IMR-90 (cell line): ENCODE measurements at regions not wholly inside any gene's neighbourhood (a gene's known extent, or its start where the extent isn't known, plus 50 kb on each side); places are given as distances from the start of the nearest gene placed in this dataset.
A peak's percentile ranks its signal among the peaks of the same experiment; 100 is the strongest.

Experiments
- ATAC-seq: fragments of 200-7000 bp; cut with Tn5 transposase; 2 replicates; pipeline ENCODE4 v1.9.1; 2020; ENCODE audit warnings: low read depth, mild to moderate bottlenecking, moderate library complexity
- BruUV-seq: library from RNA; stranded (reverse); fragments of 400-500 nt; replicated peaks from 2 replicates; lab custom pipeline; 2021; lab: Mats Ljungman, UMichigan
- CTCF ChIA-PET: fragments of 300-600 bp; formaldehyde crosslinking; extraction: SDS; loops from one replicate; lab custom pipeline; 2021; ENCODE audit warnings: antibody characterized with exemption; lab: Yijun Ruan, JAX
- POLR2A ChIA-PET: fragments of 300-600 bp; sonication (Branson Sonifier 250); formaldehyde crosslinking; loops from one replicate; lab custom pipeline; 2022; ENCODE audit warnings: antibody characterized with exemption; ENCODE audit not compliant: unreplicated experiment; lab: Charles Lee
- DNase-seq: peaks from one replicate; pipeline ENCODE4 v3.0.0; 2013
- H2AFZ ChIP-seq: replicated peaks from 2 replicates; pipeline ENCODE3; 2013; ENCODE audit warnings: low read length, mild to moderate bottlenecking; ENCODE audit not compliant: poor library complexity
- H2AK5ac ChIP-seq: 2 replicates; pipeline ENCODE4 v1.6.1; 2013; ENCODE audit warnings: low read depth, low read length, inconsistent platforms
- H2AK9ac ChIP-seq: replicated peaks from 2 replicates; pipeline ENCODE3; 2013; ENCODE audit warnings: mild to moderate bottlenecking, low read depth, low read length, moderate library complexity; ENCODE audit not compliant: poor library complexity
- H2BK120ac ChIP-seq: 2 replicates; pipeline ENCODE4 v1.6.1; 2013; ENCODE audit warnings: low read depth, low read length, inconsistent platforms
- H2BK15ac ChIP-seq: 3 replicates; pipeline ENCODE4 v1.6.1; 2013; ENCODE audit warnings: low read depth, low read length, inconsistent platforms
- H2BK20ac ChIP-seq: 2 replicates; pipeline ENCODE4 v1.6.1; 2013; ENCODE audit warnings: low read depth, mild to moderate bottlenecking, inconsistent platforms, low read length, moderate library complexity
- H2BK5ac ChIP-seq: 2 replicates; pipeline ENCODE4 v1.6.1; 2013; ENCODE audit warnings: mild to moderate bottlenecking, low read depth, low read length, inconsistent platforms; ENCODE audit not compliant: poor library complexity, severe bottlenecking
- H3K14ac ChIP-seq: replicated peaks from 2 replicates; pipeline ENCODE4 v1.6.1; 2013; ENCODE audit warnings: low read depth, low read length, inconsistent platforms
- H3K18ac ChIP-seq: 2 replicates; pipeline ENCODE4 v1.6.1; 2013; ENCODE audit warnings: low read depth, low read length, control low read depth
- H3K23ac ChIP-seq: 2 replicates; pipeline ENCODE4 v1.6.1; 2013; ENCODE audit warnings: low read depth, low read length, inconsistent platforms
- H3K27ac ChIP-seq: 2 replicates; pipeline ENCODE4 v1.5.1; 2013; ENCODE audit warnings: mild to moderate bottlenecking, control low read depth, low read length; ENCODE audit not compliant: insufficient read depth
- H3K27me3 ChIP-seq: 2 replicates; pipeline ENCODE4 v1.6.1; 2013; ENCODE audit warnings: low read length; ENCODE audit not compliant: control insufficient read depth, insufficient read depth
- H3K36me3 ChIP-seq: 2 replicates; pipeline ENCODE4 v1.6.1; 2013; ENCODE audit warnings: low read length, mixed read lengths; ENCODE audit not compliant: control insufficient read depth, insufficient read depth
- H3K4ac ChIP-seq: 2 replicates; pipeline ENCODE4 v1.6.1; 2013; ENCODE audit warnings: low read depth, low read length, inconsistent platforms
- H3K4me1 ChIP-seq: 2 replicates; pipeline ENCODE4 v1.6.1; 2013; ENCODE audit warnings: low read length, mixed read lengths; ENCODE audit not compliant: control insufficient read depth, insufficient read depth
- H3K4me2 ChIP-seq: 2 replicates; pipeline ENCODE4 v1.6.1; 2013; ENCODE audit warnings: low read depth, mild to moderate bottlenecking, control low read depth, low read length, moderate library complexity
- H3K4me3 ChIP-seq: 2 replicates; pipeline ENCODE4 v1.5.1; 2013; ENCODE audit warnings: low read depth, mild to moderate bottlenecking, control low read depth, low read length, moderate library complexity; ENCODE audit not compliant: insufficient read depth
- H3K56ac ChIP-seq: 2 replicates; pipeline ENCODE4 v1.6.1; 2013; ENCODE audit warnings: low read length, inconsistent platforms; ENCODE audit not compliant: insufficient read depth; ENCODE audit errors: extremely low read depth
- H3K79me1 ChIP-seq, 2 experiments: 2 replicates each; pipeline ENCODE4 v1.6.1; 2013; ENCODE audit warnings: low read length in 2 of 2, inconsistent platforms in 1 of 2, low read depth in 1 of 2
- H3K9ac ChIP-seq: 2 replicates; pipeline ENCODE4 v1.6.1; 2013; ENCODE audit warnings: low read depth, low read length, control low read depth
- H3K9me1 ChIP-seq: 2 replicates; pipeline ENCODE4 v1.6.1; 2013; ENCODE audit warnings: low read length, inconsistent platforms; ENCODE audit not compliant: insufficient read depth
- H3K9me3 ChIP-seq: 2 replicates; pipeline ENCODE4 v1.6.1; 2013; ENCODE audit warnings: low read length; ENCODE audit not compliant: control insufficient read depth, insufficient read depth
- H4K20me1 ChIP-seq: 2 replicates; pipeline ENCODE4 v1.6.1; 2013; ENCODE audit warnings: low read length, inconsistent platforms; ENCODE audit not compliant: insufficient read depth
- H4K5ac ChIP-seq: 2 replicates; pipeline ENCODE4 v1.6.1; 2013; ENCODE audit warnings: mild to moderate bottlenecking, low read depth, low read length, control low read depth
- H4K8ac ChIP-seq, 2 experiments: 2 replicates each; pipeline ENCODE4 v1.6.1; 2013; ENCODE audit warnings: low read depth in 2 of 2, low read length in 2 of 2, control low read depth in 1 of 2, inconsistent platforms in 1 of 2
- H4K91ac ChIP-seq: 2 replicates; pipeline ENCODE4 v1.6.1; 2013; ENCODE audit warnings: low read depth, low read length, inconsistent platforms; ENCODE audit not compliant: insufficient read depth
- CEBPB ChIP-seq: IDR thresholded peaks from 2 replicates; pipeline ENCODE4 v1.6.1; 2012; ENCODE audit warnings: low read depth, low read length, improper control_type of control experiment
- FOS ChIP-seq: fragments of 150-350 bp; IDR thresholded peaks from 2 replicates; pipeline ENCODE4 v1.6.1; 2016; ENCODE audit warnings: low read depth, low read length
- MAFK ChIP-seq: IDR thresholded peaks from 2 replicates; pipeline ENCODE4 v1.6.1; 2012; ENCODE audit warnings: low read depth, low read length, improper control_type of control experiment
- WGBS, 2 experiments: methylation state at CpG; one replicate each; pipeline versions ENCODE4 v1.1.5 to v1.1.7; 2013; ENCODE audit warnings: missing lambda C conversion rate in 2 of 2; ENCODE audit not compliant: insufficient read length in 1 of 2; ENCODE audit errors: extremely low coverage in 2 of 2; 5-methylcytosine and 5-hydroxymethylcytosine counted together
- dilution Hi-C: fragments of 300-500 bp; cut with HindIII; formaldehyde crosslinking; loops from one replicate; pipeline ENCODE4 v1.14.3; 2018; ENCODE audit warnings: low sequenced_read_pairs; ENCODE audit not compliant: unreplicated experiment
- in situ Hi-C: fragments of 300-500 bp; cut with MboI; formaldehyde crosslinking; loops from 3 replicates; pipeline ENCODE4 v1.14.3; 2019; ENCODE audit warnings: low sequenced_read_pairs, inconsistent platforms, mixed read lengths
- intact Hi-C: fragments of 100-400 bp; cut with micrococcal nuclease; formaldehyde crosslinking; loops from 2 replicates; pipeline ENCODE4 v1.10.0; 2022

GRCh38 chr2:128408349-128409305, 90.0 kb upstream of the HS6ST1 start:
- peak overlapping the region; percentile 94 for H2AK9ac ChIP-seq

More at GRCh38 chr2:128408349-128409305, 90.0 kb upstream of the HS6ST1 start:
- Histone ChIP-seq H3K9me1 (peaks cover 16% of the 10 kb centered on the region; the same call in 1 of the 2 replicates), H3K4me3 (no peak overlapping the region), H3K36me3 (no peaks in the 10 kb centered on the region), H2BK15ac (peak overlapping the region; percentile 92; the same call in 2 of the 3 replicates), H3K4me1 (peaks cover 10% of the 10 kb centered on the region), H2BK120ac (peak overlapping the region; percentile 98), H3K23ac (peak overlapping the region; percentile 90), H4K5ac (peak overlapping the region; percentile 75), H3K18ac (peak overlapping the region; percentile 51), H3K56ac (peak overlapping the region; percentile 41; the same call in 1 of the 2 replicates), H4K8ac (peak overlapping the region; percentile 44 to 94), H2AK5ac (peak overlapping the region; percentile 93), H3K9me3 (no peaks in the 10 kb centered on the region), H3K27ac (peak overlapping the region; percentile 53; the same call in 1 of the 2 replicates), H3K4ac (peak overlapping the region; percentile 92), H4K91ac (peak overlapping the region; percentile 95), H2AFZ (peak overlapping the region; percentile 94), H3K27me3 (no peaks in the 10 kb centered on the region), H2BK5ac (peak overlapping the region; percentile 72), H3K9ac (no peak overlapping the region), H2BK20ac (peak overlapping the region; percentile 96), H4K20me1 (no peaks in the 10 kb centered on the region), H3K14ac (peak overlapping the region; percentile 96), H3K79me1 (no peaks in the 10 kb centered on the region), H3K4me2 (no peak overlapping the region)
- ChIA-PET POLR2A (no interaction called here), CTCF (interaction anchor here (0.5 kb wide), 1 partner anchor 262 kb away, joined by 4 read pairs; no protein-coding TSS in a partner anchor)
- no TSS peak for BruUV-seq
- ATAC-seq = peak; percentile 87
- peak; percentile 24; the same call in 1 of the 2 replicates for TF ChIP-seq CEBPB
- TF ChIP-seq FOS = 0 out of 2 replicates have a peak, but pooled peaks have one; percentile 19
- no peak for TF ChIP-seq MAFK
- in situ Hi-C loops (no loop called here), intact Hi-C loops (no loop called here), dilution Hi-C loops (no loop called here)
- DNase-seq = peak; percentile 86
- WGBS, 2 experiments = 77% methylated on average over 6 of the region's 17 CpGs; no CpG with 5 or more reads in 1 of the 2 experiments
